NCI-H128 (cell line): ENCODE measurements at regions not wholly inside any gene's neighbourhood (a gene's known extent, or its start where the extent isn't known, plus 50 kb on each side); places are given as distances from the start of the nearest gene placed in this dataset.

Experiments used
- DNase-seq: peaks from one replicate; lab custom pipeline; 2025; ENCODE audit not compliant: unreplicated experiment; lab: John Stamatoyannopoulos, UW

GRCh38 chr12:81962126-81962856 lies 203.1 kb upstream of the PPFIA2 start:
- no peak for DNase-seq

- no peak for DNase-seq
Measured at GRCh38 chr12:81958406-81958805, 199.3 kb upstream of the PPFIA2 start.

- no peak for DNase-seq
Measured at GRCh38 chr12:81957631-81958030, 198.5 kb upstream of the PPFIA2 start.

DNA sequence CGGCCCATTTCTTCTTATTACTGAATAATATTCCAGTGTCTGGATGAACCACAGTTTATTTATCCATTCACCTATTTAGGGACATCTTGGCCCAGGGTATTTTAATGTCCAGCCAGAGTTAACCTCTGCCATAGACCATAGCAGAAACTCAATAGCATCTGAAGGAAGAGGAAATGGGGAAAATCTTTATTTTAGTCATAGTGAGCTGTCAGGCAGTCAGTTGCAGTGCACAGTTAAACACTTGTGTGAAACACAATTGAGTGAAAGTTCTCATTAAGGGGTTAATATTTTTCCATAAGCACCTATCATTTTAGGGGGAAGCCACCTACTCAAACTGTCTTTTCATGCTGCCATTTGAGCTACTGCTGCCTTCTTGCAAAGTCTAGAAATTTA lies 197.3 kb upstream of the PPFIA2 start:
- DNase-seq, result no peak

GRCh38 chr12:81953541-81953940 lies 194.4 kb upstream of the PPFIA2 start:
- no peak for DNase-seq

DNA sequence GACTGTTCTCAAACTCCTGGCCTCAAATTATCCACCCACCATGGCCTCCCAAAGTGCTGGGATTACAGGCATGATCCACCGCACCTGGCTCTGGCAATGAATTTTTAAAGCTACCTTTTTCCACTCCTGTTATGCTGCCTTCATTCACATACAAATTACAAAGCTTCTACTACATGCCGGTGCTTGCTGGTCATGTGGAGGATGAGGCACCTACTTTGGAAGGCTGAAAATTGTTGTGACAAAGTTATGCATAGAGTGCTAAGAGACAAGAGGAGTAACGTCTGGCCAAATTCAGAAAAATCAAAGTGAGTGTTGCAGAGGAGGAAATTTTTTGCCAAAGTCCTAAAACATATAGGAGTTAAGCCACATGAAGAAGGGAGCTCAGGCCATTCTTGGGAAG lies 191.7 kb upstream of the PPFIA2 start:
- no peak for DNase-seq

- no peak for DNase-seq
Measured at GRCh38 chr12:81949841-81950308, 190.7 kb upstream of the PPFIA2 start.

DNA sequence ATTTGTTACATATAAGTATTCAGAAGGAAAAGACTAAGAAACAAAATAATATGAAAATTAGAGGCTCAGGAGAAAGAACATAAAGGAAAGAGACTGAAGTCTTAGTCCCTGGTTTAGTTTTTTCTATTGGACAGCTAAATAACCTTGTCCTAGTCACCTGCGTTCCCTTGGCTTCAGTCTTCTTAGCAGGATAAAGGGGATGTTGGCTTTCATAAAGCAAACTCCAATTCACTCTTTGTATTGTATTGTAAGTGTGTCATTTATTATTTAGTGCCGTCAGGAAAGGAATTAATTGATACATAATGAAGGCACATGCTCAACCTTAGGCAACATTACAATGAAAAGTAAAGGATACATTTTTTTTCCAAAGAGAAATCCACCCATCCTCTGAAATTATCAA lies 190.3 kb upstream of the PPFIA2 start:
- DNase-seq, result no peak

DNA sequence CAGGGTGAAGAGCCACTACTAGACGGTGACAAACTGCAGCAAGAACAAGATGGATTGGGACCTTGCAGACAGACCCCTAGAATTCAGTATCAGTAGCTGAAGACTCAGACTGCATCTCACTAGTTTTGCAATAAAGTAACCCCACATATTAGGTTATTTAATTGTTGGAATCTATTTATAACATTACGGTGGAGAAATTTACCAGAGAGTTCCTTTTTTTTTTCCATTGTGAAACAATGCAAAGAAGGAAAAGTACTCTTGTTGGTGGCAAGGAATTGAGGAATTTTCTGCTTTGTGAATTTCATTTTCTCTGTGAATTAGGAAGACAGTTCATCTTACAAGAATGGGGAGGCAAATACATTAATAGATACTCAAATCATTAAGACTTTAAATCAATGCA lies 185.7 kb upstream of the PPFIA2 start:
- DNase-seq, result no peak

DNA sequence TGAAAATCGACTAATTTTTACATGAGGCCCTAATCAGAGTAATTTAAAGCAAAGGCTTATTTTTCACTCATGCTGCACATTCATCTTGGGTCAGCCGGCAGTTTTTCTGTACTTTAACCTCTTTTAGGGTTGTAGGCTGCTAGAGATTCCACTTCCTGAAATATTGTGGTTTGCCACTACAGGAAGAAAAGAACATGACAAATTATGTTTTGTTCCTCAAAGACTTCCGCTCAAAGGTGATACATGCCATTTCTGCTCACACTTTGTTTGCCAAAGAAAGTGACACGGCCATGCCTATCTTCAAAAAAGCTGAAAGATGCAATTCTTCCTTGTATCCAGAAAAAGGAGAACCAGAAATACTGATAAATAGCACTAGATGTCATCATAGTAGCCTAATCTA lies 183.4 kb upstream of the PPFIA2 start:
- DNase-seq, result no peak

GRCh38 chr12:81930037-81930436 lies 170.9 kb upstream of the PPFIA2 start:
- no peak for DNase-seq

GRCh38 chr12:81896771-81897170 lies 137.6 kb upstream of the PPFIA2 start:
- DNase-seq, result no peak

DNA sequence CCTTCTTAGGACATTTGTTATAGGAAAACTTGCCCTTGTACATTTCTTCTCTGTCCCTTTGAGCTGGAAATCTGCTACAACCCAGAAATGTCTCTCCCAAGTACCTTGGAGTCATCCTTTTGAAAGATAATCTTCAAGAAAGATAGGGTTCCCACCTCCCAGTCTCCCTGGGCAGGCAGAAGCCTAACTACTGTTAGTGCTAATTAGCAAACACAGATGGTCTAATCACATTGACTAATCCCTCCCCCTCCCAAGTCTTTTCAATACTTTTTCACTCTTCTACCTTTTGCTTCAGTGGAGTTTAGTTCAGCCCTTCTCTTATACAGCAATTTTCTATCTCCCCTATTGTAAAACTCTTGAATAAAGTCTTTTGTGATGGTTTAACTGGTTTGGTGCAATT lies 129.8 kb upstream of the PPFIA2 start:
- no peak for DNase-seq

- no peak for DNase-seq
Measured at GRCh38 chr12:81888106-81888740, 129.1 kb upstream of the PPFIA2 start.

GRCh38 chr12:81874586-81874985 lies 115.4 kb upstream of the PPFIA2 start:
- DNase-seq, result no peak

DNA sequence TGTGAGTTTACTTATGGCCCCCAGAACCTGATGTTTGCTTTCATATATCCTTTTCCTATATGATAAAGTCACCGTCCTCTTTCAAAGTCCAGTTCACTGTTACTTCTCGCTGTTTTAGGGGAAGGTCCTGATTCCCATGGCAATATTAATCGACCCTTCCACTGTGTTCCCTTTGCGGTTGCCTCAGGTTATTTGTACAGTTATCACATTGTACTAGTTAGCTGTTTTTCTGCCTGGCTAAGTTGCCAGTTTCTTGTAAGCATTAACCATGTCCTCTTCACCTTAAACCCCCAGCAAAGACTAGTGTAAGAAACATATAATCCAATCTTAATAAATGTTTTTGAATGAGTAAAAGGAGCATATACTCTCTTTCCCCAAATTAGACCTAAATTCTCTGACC lies 115.0 kb upstream of the PPFIA2 start:
- no peak for DNase-seq

GRCh38 chr12:81872400-81872799 lies 113.2 kb upstream of the PPFIA2 start:
- DNase-seq, result no peak

GRCh38 chr12:81866081-81866480 lies 106.9 kb upstream of the PPFIA2 start:
- no peak for DNase-seq

DNA sequence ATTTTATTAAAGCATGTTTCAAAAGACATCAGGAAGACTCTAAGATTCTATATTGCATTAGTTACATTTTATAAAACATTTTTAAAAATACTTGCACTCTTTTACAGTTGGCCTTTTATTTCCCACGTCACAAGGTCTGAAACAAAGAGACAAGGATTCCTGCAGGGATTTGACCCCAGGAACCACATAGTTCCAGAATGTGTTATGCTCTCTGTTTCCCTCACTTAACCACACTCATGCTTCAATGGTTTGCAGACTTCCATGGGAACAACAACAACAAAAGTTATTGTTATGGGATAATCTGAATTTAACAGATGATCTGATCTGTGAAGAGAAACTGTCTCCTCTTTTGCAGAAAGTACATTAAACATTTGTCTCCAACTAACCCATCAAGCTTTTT lies 104.3 kb upstream of the PPFIA2 start:
- DNase-seq, result no peak

DNA sequence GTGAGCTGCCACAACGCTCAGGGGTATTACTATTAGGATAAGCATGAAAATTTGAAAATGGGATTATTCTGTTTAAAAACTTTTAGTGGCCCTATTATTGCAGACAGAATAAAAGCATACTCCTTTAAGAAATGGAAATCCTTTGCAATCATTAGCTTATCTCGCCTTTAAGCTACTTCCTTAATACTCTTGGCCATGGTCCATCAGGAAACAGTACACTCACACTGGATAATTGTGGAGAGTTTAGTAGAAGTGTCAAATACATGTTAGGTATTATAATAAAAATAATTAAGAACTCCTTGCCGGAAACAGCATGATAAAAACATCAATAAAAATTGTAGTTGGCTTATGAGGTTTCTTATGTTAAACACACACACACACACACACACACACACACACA lies 100.4 kb upstream of the PPFIA2 start:
- DNase-seq, result no peak

GRCh38 chr12:81843599-81843998 lies 84.4 kb upstream of the PPFIA2 start:
- DNase-seq, result no peak

- DNase-seq, result no peak
Measured at GRCh38 chr12:81835783-81836182, 76.6 kb upstream of the PPFIA2 start.
